HG03280 (cell line): ENCODE measurements at regions not wholly inside any gene's neighbourhood (a gene's known extent, or its start where the extent isn't known, plus 50 kb on each side); places are given as distances from the start of the nearest gene placed in this dataset.

Source experiments
- ATAC-seq: cut with Tn5 transposase; IDR thresholded peaks from one replicate; pipeline ENCODE4 v1.9.1; 2021; ENCODE audit warnings: mild to moderate bottlenecking, moderate library complexity; ENCODE audit not compliant: unreplicated experiment

DNA sequence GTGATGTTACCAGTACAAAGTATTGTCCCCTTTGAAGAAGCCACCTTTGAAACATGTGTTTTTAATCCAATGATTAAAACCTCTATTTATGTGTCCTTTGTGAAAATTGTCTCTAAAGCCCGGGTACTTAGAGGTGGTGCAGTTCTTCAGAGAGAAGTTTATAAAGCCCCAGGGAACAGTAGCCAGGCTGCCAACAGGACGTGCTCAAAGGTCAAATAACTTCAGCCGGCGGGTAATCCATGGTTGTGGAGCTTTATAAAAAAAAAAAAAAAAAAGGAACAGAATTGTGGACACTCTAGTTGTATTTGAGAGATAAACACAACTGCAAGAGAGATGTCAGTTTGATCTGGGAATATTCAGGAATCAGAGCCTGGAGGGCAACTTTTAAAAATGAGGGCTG, 57.9 kb upstream of the CTNND2 start:
- no peak for ATAC-seq

DNA sequence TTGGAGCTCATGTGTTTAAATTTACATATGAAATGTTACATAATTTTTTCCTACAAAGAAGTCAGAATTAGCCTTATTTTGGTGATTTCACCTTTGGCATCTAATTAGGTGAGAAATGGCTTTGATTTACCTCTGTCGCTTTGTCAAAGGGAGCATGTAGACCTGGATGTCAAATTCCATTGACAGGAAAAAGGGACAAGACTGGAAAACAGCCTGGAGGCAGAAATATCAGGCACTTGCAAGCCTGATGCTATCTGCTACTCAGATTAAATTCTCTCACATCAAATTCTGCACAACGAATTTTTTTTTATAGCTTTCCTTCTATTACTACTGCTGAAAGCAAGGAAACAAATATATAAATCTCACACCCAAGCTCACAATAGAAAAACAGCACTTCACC, 54.1 kb upstream of the CTNND2 start:
- ATAC-seq, result no peak

GRCh38 chr5:11955331-11955730, 51.1 kb upstream of the CTNND2 start:
- ATAC-seq, result no peak
